HG03520 (cell line): ENCODE measurements at regions not wholly inside any gene's neighbourhood (a gene's known extent, or its start where the extent isn't known, plus 50 kb on each side); places are given as distances from the start of the nearest gene placed in this dataset.

ENCODE experiments used
- ATAC-seq: cut with Tn5 transposase; IDR thresholded peaks from one replicate; pipeline ENCODE4 v1.9.1; 2021; ENCODE audit warnings: mild to moderate bottlenecking, moderate library complexity; ENCODE audit not compliant: unreplicated experiment

- ATAC-seq = no peak
These were observed 159.4 kb upstream of the TENM3 start for GRCh38 chr4:182083671-182084410.

- no peak for ATAC-seq
These were observed 158.1 kb upstream of the TENM3 start for GRCh38 chr4:182085051-182085480.

GRCh38 chr4:182089326-182089725 lies 153.9 kb upstream of the TENM3 start:
- ATAC-seq = no peak

GRCh38 chr4:182090186-182090585 lies 153.0 kb upstream of the TENM3 start:
- ATAC-seq = no peak

DNA sequence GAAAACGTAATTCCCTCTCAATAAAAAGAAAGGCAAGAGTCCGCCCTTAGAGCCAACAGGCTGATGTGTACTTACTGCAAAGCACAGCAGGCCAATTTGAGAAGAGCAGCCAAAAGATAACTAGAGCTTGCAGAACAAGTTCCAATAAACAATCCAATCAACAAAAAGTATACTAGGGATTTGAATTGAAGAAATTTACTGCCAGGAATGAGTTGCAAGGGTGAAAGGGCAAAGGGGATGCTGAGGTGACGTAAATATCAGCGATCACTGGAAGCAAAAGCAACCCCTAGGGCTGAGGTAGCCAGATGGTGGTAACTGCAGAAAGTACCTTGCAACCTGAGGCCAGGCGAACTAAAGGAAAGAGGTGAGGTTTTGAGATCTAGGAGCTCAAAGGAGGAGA lies 152.1 kb upstream of the TENM3 start:
- ATAC-seq = no peak

DNA sequence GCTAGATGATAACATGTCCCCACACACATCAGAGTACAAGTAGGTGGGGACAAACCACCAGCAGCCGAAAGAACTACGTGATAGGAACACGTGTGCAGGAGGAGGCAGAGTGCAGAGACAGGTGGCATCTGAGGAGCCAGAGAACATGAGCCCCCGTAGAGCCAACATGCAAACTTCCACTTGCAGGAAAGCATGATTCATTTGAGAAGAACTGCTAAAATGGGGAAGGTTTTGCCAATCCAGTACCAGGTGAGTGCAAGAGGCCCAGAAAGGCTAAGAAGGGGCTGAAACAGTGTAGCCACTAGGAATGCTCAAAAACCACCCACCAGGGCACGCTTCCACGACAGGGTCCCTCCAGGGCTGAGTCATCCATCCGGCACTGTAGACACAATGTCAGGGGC lies 149.8 kb upstream of the TENM3 start:
- no peak for ATAC-seq

DNA sequence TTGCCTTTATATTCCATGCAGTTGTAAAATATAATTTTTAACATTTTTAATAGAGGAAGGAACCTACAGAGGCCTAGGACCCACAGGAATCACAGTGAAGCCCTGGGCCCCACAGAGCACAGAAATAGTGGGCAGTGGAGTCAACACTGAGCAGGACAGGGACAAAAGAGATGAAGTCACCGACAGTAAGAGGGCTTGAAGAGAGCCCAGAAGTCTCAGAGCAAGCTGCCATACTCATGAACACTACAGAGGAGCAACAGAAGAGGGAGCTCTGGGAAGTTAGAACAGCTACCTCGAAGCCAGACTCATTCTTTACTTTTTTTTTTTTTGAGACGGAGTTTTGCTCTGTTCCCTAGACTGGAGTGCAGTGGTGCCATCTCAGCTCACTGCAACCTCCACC lies 149.3 kb upstream of the TENM3 start:
- ATAC-seq = no peak

DNA sequence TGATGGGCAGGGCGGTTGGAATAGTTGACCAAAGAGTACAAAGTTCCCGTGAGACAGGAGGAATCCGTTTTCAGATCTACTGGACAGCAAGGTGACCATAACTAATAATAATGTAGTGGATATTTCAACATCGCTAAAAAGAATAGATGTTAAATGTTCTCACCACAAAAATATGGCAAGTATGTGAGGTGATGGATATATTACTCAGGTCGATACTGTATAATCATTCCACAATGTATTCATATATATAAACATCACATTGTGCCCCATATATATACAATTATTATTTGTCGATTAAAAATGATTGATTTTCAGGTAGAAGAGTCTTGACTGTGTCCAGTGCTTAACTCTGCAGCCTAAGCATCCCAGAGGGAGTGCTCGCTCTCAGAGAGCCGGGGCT lies 141.6 kb upstream of the TENM3 start:
- ATAC-seq = no peak

DNA sequence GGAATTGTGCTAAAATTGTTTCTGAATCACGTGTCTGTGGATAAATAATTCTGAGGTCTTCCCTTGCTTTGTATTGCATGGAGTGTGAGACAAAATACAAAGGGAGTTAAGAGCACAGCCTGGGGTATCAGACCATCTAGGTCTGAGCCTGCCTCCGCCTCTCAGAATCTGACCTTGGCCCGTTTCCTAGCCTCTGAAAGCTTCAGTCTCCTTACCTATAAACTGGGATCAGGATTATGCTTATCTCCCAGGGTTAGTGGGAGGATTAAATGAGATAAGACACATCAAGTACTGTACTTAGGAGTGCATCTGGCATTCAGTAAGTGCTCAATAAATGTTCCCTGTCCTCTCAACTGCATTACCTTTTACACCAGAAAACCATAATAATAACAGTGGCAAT lies 140.6 kb upstream of the TENM3 start:
- ATAC-seq = no peak

- ATAC-seq = no peak
These were observed 139.4 kb upstream of the TENM3 start for GRCh38 chr4:182103614-182104319.

DNA sequence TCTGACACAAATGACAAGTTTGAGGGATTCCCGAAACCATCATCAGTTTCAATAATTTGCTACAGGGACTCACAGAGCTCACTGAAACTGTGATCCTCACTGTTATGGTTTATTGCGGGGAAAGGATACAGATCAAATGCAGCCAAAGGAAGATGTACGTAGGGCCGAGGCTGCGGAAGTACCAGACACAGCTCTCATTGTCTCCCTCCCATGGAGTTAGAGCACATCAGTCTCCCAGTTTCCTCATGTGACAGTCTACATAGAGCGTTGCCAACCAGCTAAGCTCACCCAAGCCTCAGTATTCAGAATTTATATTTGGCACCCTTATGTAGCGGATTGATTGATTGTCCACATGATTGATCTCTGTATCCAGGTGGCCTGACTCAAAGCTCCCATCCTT lies 137.8 kb upstream of the TENM3 start:
- ATAC-seq = no peak

DNA sequence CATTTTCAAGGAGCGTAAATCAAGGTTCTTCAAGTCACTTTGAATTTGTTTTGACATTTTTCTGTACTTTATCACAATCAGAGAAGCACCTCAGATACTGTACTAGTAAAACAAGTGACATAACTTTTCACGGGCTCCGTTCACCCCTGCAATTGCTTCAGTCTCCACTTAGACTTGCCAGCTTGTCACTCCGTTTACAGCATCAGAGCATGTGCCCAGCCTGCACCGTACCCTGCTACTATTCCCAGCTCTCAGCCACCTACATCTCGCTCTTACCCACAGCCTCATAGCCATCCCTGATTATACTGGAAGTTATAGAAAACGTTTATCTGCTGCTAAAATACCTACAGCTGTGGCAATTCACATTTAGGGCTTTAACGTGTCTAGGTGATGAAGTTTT lies 135.3 kb upstream of the TENM3 start:
- ATAC-seq = no peak

GRCh38 chr4:182111586-182111985 lies 131.6 kb upstream of the TENM3 start:
- ATAC-seq = no peak

DNA sequence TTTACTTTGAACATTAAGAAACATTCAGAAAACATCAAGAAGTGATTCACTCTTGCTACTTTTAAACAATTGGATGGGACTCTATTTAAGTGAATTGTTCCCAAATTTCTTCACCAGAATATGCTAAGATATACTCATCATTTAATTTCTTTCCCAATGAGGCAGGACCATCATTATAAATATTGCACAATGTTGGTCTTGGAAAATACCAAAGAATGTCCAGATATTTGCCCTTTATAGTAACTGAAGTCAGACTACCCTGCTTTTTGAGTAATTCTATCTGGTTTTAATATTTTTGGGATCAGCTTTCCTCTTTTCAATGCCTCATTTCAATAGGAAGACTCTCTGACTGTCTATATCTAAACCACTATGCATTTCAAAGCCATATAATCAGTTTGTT lies 129.4 kb upstream of the TENM3 start:
- no peak for ATAC-seq

DNA sequence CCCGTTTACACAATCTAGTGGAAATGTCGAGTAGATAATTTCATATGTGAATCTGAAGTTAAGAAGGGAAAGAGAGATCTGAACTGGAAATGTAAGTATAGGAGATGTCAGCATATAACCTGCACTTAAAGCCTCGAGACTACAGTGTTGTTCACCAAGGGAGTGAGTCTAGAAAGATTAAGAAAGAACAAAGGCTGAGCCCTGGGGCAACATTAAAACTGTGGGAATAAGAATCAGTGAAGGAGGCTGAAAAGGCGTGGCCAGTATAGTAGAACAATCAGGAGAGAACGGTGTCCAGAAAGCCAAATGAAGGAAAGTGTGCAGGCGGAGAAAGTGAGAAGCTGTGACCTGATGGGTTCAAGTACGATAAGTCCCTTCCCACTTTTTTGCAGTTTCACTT lies 118.8 kb upstream of the TENM3 start:
- ATAC-seq = no peak

DNA sequence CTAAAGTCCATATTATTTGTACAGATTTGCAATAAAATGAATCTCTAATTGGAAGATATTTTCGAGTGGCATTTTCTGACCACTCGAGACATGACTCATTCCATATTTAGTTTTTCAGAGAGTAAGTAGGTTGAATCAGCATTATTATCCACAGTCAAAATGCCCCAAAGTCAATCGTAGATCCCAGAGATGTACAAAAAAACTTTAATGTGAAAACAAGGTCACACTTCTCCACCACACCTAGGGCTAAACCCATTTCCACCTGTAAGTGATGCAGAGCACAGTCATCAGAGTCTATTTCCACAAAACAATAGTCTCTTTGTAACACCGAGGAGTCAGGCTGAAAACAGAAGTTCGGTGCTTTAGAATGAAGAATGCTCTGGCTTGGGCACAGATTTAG lies 117.1 kb upstream of the TENM3 start:
- ATAC-seq = no peak

DNA sequence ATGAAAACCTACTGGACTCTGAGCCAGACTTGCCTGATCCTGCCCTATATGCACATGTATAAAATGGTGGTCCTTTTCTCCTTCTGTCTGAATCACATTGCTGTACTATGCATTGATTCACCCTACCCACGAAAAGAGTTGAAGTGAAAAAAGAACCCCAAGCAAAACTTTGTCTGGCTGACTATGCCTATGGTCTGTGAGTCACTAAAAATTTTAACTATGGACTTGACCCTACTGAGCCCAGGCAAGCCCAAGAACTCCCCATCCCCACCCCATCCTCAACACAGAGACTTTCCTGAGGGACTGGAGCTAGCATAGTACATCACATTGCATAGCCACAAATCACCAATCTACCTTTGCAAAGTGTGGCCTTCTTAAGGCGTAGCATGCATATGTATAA lies 116.6 kb upstream of the TENM3 start:
- no peak for ATAC-seq

- ATAC-seq = no peak
These were observed 110.2 kb upstream of the TENM3 start for GRCh38 chr4:182133033-182133432.

GRCh38 chr4:182134261-182134660 lies 108.9 kb upstream of the TENM3 start:
- ATAC-seq = no peak

DNA sequence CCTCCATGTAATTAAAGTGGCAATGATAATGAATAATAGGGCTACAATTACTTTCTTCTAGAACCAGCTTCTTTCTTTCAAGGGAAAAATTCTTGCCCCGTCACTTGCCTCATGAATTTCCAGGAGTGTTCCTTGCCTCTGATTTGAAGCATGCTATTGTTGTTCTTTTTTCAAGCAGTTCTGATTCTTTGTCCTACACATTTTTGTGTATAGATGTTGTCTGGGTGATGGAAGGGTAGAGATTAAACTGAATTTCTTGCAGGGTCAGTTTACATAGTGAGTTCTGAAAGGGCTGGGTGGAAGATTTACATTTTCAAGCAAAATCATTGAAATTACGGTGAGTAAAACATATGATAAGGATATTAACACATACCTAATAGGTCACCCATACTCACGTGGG lies 107.0 kb upstream of the TENM3 start:
- no peak for ATAC-seq

DNA sequence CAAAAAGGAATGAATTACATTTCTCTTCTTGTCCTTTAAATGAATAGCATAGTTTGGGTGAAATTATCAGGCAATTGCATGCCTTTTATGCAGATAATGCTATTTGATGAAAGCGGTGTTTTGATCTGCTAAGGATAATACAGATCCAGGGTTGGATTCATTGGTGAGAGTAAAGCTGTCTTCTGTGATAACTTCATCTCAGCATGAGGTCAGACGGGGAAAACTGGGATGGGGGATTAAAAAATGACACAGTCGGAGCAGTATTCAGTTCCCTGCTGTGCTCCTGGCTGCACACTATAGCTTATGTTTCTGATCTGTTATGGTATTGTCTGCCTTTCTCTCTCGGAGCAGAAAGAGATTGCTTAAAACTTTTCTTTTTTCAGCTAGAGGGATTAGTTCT lies 105.9 kb upstream of the TENM3 start:
- ATAC-seq = no peak

DNA sequence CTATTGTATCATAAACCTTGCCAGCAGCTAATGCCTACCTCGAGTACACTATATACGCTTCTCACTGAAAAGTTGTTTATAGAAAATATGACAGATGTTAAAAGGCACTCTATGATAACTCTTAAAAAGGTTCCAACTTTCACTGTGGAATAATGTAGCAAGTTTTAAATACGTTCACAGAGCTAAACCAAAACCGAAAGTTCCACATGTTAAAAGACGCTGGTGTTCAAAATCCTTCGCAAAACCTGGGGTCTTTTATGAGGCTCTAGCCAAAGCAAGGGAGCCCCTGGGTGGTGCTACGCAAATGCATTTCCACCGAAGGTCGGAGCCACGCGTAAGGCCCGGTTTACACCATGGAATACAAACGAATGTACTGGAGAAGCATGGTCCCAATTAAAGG lies 103.7 kb upstream of the TENM3 start:
- no peak for ATAC-seq

DNA sequence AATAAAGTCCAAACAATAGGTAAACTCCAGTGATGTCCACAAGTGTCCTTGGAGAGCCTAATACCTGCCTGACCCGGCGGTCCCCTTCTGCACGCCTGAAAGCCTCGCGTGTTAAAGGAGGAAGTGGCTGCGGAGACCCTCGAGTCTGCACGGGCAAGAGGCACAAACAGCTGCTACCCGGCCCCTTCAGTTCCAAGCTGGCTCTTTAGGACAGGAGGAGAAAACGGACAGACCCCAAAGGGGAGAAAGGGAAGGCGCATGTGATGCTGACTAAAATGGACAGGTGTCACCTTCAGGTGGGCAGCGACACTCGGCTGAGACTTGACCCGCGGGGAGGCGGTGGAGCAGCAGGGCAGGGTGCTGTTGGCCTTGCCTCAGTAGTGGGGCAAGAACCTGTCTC lies 102.7 kb upstream of the TENM3 start:
- no peak for ATAC-seq
